ENCODE measurements at regions not wholly inside any gene's neighbourhood (a gene's known extent, or its start where the extent isn't known, plus 50 kb on each side); places are given as distances from the start of the nearest gene placed in this dataset.
"Not testable (repeated sequence)": the region's sequence is repeated elsewhere in the genome, so short reads cannot be mapped to it uniquely, and the experiment has no call there.

DNA sequence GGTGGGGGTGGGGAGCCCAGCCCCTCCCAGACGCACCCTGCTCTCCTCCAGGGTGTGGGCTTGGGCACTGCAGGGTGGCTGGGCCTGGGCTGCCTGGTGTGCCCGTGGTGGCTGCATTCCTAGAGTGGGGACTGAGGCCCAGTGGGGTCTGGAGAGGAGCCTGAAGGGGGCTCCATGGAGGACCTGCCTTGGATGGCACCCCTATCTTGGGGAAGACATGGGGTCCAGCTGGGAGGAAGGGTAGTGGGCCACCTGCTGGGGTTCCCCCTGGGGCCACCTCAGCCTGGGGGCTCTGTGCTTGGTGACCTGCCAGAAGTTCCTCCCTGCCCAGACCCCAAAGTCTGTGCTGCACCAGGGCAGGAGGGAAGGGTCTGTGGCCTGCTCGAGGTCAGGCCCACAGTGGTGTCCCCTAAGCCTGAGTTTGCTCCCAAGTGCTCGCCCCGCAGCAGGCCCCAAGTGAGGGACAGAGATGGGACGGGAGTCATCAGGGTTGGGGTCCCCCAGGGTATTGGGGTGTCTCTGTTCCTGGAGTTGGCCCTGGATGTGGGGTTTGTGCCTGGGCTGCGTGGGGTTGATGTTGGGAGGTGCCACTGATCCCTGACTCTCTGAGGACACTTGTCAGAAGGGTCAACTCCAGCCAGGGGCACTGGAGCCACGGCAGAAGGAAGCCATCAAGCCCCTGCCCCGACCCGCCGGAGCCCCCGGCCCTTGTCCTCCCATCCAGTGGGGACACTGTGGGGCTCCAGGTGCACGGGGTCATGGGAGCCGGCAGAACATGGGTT is 382.9 kb downstream of the TMEM121 start:
- H3K27ac ChIP-seq = no peak overlapping the region
- H3K27me3 ChIP-seq (ENCODE audit: insufficient read depth, low read depth, severe bottlenecking) = peaks cover 62% of the 10 kb centered on the region
- no peak overlapping the region for H3K4me3 ChIP-seq (ENCODE audit: low read depth, low read length)
- H3K9me3 ChIP-seq (ENCODE audit: severe bottlenecking) = no peaks in the 10 kb centered on the region
- no peaks in the 10 kb centered on the region for H3K36me3 ChIP-seq
- TF ChIP-seq, protein P1, sequence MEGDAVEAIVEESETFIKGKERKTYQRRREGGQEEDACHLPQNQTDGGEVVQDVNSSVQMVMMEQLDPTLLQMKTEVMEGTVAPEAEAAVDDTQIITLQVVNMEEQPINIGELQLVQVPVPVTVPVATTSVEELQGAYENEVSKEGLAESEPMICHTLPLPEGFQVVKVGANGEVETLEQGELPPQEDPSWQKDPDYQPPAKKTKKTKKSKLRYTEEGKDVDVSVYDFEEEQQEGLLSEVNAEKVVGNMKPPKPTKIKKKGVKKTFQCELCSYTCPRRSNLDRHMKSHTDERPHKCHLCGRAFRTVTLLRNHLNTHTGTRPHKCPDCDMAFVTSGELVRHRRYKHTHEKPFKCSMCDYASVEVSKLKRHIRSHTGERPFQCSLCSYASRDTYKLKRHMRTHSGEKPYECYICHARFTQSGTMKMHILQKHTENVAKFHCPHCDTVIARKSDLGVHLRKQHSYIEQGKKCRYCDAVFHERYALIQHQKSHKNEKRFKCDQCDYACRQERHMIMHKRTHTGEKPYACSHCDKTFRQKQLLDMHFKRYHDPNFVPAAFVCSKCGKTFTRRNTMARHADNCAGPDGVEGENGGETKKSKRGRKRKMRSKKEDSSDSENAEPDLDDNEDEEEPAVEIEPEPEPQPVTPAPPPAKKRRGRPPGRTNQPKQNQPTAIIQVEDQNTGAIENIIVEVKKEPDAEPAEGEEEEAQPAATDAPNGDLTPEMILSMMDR (IDR thresholded peaks at IDR 0.05; ENCODE audit: low read depth, low read length) = no peak
- DNase-seq = no peak

DNA sequence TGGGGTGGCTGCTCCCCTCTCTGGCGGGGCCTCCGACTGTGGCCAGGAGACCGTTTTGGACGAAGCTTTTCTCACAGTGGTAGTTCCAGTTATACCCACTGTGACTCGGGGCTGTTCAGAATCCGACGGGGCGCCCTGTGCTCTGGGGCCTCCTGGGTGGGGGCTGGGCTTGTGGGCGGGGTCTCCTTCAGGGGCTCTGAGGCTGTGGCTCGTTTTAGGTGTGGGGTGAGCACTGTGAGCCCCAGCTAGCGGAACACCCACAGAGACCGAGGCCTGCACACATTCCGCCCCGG is 383.4 kb downstream of the TMEM121 start:
- not testable (repeated sequence) for DNase-seq; H3K36me3 ChIP-seq; H3K27ac ChIP-seq; H3K9me3 ChIP-seq (ENCODE audit: severe bottlenecking); H3K4me3 ChIP-seq (ENCODE audit: low read depth, low read length)
- peaks cover 57% of the 10 kb centered on the region for H3K27me3 ChIP-seq (ENCODE audit: insufficient read depth, low read depth, severe bottlenecking)

DNA sequence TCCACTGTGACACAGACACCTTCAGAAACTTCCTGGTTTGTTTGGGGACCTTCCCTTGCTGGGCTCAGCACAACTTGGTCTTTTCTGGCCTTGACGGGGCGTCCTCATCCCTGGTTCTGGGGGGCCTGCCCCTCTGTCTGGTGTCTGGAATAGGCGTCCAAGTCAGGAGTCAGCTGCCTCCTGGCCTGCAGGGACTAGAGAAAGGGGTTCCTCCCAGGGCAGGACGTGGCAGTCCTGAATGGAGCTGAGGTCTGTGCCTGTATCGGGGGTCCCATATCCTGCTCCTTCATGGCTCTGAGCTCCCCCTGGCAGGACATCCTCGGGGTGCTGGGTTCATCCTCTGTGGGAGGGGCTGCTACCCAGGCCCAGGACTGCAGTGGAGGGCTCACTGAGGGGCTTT is 384.0 kb downstream of the TMEM121 start:
- Histone ChIP-seq H3K27ac (no peak overlapping the region), H3K9me3 (ENCODE audit: severe bottlenecking) (no peaks in the 10 kb centered on the region), H3K36me3 (no peaks in the 10 kb centered on the region), H3K4me3 (ENCODE audit: low read depth, low read length) (no peak overlapping the region), H3K27me3 (ENCODE audit: insufficient read depth, low read depth, severe bottlenecking) (peaks cover 52% of the 10 kb centered on the region)
- no peak for DNase-seq
- TF ChIP-seq, protein P1 (IDR thresholded peaks at IDR 0.05; ENCODE audit: low read depth, low read length) = no peak

DNA sequence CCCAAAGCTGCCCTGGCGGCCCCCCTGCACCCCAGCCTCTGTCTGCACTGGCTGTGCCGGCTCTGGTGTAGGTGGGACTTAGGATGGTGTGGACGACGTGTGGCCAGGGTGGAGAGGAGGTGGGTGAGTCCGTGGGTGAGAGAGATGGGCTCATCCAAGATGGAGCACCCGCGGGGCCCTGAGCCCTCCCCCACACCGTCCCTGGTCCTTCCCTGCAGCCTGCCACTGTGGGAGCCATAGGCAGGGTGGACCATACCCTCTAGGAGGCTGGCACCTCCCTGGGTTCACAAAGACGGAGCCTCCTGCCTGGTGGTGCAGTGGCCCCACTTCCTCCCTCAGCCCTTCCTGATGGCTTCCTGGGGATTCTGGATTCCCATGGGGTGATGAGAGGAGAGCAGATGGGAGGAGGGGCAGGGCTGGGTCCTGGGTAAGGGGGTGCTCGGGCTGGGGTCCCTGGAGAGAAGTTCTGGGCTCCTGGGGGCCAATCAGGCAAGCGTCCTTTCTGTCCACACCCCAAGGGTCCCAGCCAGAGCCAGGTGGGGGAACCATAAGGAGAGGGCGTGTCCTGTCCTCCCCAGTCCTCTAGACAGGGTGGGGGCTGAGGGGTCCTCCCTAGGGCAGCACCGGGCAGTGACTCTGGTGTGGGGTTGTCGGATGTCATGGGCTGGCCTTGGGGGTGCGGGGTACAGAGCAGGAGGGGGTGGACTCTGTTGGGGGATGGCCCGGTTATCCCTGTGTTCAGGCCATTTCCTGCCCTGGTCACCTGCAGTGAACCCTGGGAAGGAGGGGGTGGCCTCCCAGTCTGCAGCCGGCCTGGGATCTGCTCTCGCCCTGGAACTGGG is 384.8 kb downstream of the TMEM121 start:
- no peak for DNase-seq
- Histone ChIP-seq H3K36me3 (no peaks in the 10 kb centered on the region), H3K27me3 (ENCODE audit: insufficient read depth, low read depth, severe bottlenecking) (peaks cover 50% of the 10 kb centered on the region), H3K27ac (no peak overlapping the region), H3K9me3 (ENCODE audit: severe bottlenecking) (peaks cover 2% of the 10 kb centered on the region), H3K4me3 (ENCODE audit: low read depth, low read length) (no peak overlapping the region)
- TF ChIP-seq, protein P1 (IDR thresholded peaks at IDR 0.05; ENCODE audit: low read depth, low read length) = no peak

DNA sequence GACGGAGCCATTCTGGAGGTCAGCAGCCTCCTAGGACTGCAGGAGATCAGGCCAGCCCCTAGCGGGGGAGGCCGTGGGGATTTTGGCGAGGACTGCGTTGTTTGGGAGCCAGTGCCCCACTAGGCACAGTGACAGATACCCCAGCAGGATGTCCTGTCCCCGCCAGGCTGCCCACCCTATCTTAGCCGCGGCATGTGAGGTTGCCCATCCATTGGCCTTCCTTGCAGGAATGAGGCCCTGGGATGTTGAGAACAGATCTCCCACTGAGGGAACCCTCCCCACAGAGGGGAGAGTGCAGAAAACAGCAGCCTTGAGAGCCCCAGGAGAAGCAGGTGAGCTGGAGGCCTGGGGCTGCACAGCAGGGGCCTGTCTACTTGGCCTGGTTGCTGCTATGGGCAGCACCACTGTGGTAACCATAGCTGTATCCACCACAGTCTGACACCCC is 385.5 kb downstream of the TMEM121 start:
- not testable (repeated sequence) for DNase-seq; H3K4me3 ChIP-seq (ENCODE audit: low read depth, low read length); H3K36me3 ChIP-seq; H3K9me3 ChIP-seq (ENCODE audit: severe bottlenecking); H3K27ac ChIP-seq
- H3K27me3 ChIP-seq (ENCODE audit: insufficient read depth, low read depth, severe bottlenecking) = peaks cover 47% of the 10 kb centered on the region

DNA sequence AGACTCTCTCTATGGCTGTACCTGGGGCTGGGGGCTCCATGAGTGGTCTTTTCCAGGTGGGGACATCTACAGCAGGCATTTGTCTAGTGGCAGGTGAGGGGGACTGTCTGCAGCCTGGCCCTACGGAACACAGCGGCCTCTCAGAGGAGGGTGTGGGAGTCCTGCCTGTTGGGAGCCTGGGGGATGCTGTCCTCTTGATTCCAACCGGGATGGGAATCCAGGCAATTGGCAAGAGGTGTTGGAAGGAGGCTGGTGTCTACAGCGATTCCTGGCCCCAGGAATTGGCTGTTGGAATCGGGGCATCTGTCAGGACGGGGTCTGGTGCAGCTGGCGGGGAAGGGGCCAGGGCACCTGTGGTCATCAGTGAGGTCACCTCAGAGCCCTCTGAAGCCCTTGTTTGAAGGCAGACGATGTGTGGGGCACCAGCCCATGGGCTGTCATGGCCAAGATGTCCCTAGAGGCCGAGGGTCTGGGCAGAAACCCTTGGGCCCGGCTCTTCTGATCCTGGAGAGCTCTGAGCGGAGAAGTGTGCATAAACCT is 386.3 kb downstream of the TMEM121 start:
- TF ChIP-seq, protein P1 (IDR thresholded peaks at IDR 0.05; ENCODE audit: low read depth, low read length) = no peak
- Histone ChIP-seq H3K4me3 (ENCODE audit: low read depth, low read length) (no peak overlapping the region), H3K27me3 (ENCODE audit: insufficient read depth, low read depth, severe bottlenecking) (peaks cover 45% of the 10 kb centered on the region), H3K9me3 (ENCODE audit: severe bottlenecking) (peaks cover 5% of the 10 kb centered on the region), H3K36me3 (no peaks in the 10 kb centered on the region), H3K27ac (no peak overlapping the region)
- DNase-seq = no peak
